K562 (cell line): ENCODE measurements at regions not wholly inside any gene's neighbourhood (a gene's known extent, or its start where the extent isn't known, plus 50 kb on each side); places are given as distances from the start of the nearest gene placed in this dataset.

ENCODE experiments used
- EP300 ChIP-seq: IDR thresholded peaks from 2 replicates; pipeline ENCODE4 v1.6.1; 2012; ENCODE audit warnings: low read length, improper control_type of control experiment
- ETV6 ChIP-seq, 3 experiments: fragments of 150-350 bp in 1 of 3; sonication (generic) in 1 of 3; formaldehyde crosslinking in 1 of 3; IDR thresholded peaks; 2 replicates each; pipeline versions ENCODE4 v1.6.1 to v1.8.0; 2014 to 2022; ENCODE audit warnings: borderline replicate concordance in 2 of 3, low read depth in 2 of 3, antibody characterized with exemption in 1 of 3, low read length in 1 of 3, mild to moderate bottlenecking in 1 of 3, missing genetic modification reagents in 1 of 3
- GABPA ChIP-seq: fragments of 200-800 bp; sonication (Bioruptor generic); conservative IDR thresholded peaks from 2 replicates; pipeline ENCODE4 v1.6.1; 2016; ENCODE audit warnings: low read depth, missing genetic modification characterization, missing compliant biosample characterization
- JUN ChIP-seq, 2 experiments: sonication (generic) in 1 of 2; formaldehyde crosslinking in 1 of 2; IDR thresholded peaks; 2 replicates each; pipeline versions ENCODE4 v1.6.1 to v1.8.0; 2012 to 2022; ENCODE audit warnings: borderline replicate concordance in 2 of 2, mild to moderate bottlenecking in 2 of 2, improper control_type of control experiment in 1 of 2, low read depth in 1 of 2, low read length in 1 of 2, missing genetic modification reagents in 1 of 2
- RAD51 ChIP-seq: fragments of 450-650 bp; IDR thresholded peaks from 2 replicates; pipeline ENCODE4 v1.7.1; 2016; ENCODE audit warnings: low read depth, mild to moderate bottlenecking, borderline replicate concordance
- TF ChIP-seq, protein P1 (sequence below), 2 experiments: IDR thresholded peaks in 1 of 2; conservative IDR thresholded peaks in 1 of 2; 2 replicates each; pipeline ENCODE4 v1.6.1; 2016; ENCODE audit warnings: low read depth in 2 of 2, mild to moderate bottlenecking in 1 of 2, missing compliant biosample characterization in 1 of 2, missing genetic modification characterization in 1 of 2, moderate library complexity in 1 of 2
- TF ChIP-seq, protein P2 (sequence below): fragments of 450-650 bp; IDR thresholded peaks from 2 replicates; pipeline ENCODE4 v1.6.1; 2018; ENCODE audit not compliant: partially characterized antibody
- TF ChIP-seq, protein P3 (sequence below): sonication (generic); formaldehyde crosslinking; IDR thresholded peaks from 2 replicates; pipeline ENCODE4 v1.8.0; 2022; ENCODE audit warnings: mild to moderate bottlenecking, missing genetic modification reagents, borderline replicate concordance
- TF ChIP-seq, protein P4 (sequence below): fragments of 450-650 bp; IDR thresholded peaks from 2 replicates; pipeline ENCODE4 v1.6.1; 2016; ENCODE audit warnings: low read depth

DNA sequence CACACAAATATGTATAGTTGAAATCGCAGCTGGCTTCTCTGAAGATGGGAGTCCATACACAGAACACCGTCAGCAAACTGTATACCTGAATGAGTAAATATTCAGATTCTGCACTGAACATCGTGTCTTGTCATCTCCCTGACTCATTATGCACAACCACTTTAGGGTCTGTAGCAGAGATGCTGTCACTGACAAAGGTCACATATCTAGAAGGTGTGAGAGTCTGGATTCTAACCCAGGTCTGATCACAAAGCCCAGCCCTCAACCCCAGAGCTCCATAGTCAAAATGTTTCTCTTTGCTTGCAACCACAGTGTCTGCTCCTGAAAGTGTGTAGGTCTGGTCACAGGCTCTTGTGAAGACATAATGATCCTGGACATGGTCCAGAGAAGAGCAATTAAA lies 78.3 kb upstream of the PAX8 start:
- TF ChIP-seq, protein P1, sequence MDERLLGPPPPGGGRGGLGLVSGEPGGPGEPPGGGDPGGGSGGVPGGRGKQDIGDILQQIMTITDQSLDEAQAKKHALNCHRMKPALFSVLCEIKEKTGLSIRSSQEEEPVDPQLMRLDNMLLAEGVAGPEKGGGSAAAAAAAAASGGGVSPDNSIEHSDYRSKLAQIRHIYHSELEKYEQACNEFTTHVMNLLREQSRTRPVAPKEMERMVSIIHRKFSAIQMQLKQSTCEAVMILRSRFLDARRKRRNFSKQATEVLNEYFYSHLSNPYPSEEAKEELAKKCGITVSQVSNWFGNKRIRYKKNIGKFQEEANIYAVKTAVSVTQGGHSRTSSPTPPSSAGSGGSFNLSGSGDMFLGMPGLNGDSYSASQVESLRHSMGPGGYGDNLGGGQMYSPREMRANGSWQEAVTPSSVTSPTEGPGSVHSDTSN (CRISPR knock-in tag; IDR thresholded peaks at IDR 0.05; ENCODE audit: low read depth): no peak
- TF ChIP-seq, protein P1 (tag; conservative IDR thresholded peaks at IDR 0.05; ENCODE audit: low read depth): no peak
- TF ChIP-seq GABPA (no peak), RAD51 (no peak), EP300 (no peak), JUN (IDR thresholded peaks at IDR 0.05; ENCODE audit: borderline replicate concordance, low read depth, low read length) (no peak), JUN (CRISPR knock-in tag; IDR thresholded peaks at IDR 0.05; ENCODE audit: borderline replicate concordance) (no peak), ETV6 (IDR thresholded peaks at IDR 0.05; ENCODE audit: borderline replicate concordance in 1 of 2, low read depth in 2 of 2, low read length in 1 of 2) (no peak), ETV6 (CRISPR knock-in tag; IDR thresholded peaks at IDR 0.05; ENCODE audit: borderline replicate concordance) (no peak)
- TF ChIP-seq, protein P2, sequence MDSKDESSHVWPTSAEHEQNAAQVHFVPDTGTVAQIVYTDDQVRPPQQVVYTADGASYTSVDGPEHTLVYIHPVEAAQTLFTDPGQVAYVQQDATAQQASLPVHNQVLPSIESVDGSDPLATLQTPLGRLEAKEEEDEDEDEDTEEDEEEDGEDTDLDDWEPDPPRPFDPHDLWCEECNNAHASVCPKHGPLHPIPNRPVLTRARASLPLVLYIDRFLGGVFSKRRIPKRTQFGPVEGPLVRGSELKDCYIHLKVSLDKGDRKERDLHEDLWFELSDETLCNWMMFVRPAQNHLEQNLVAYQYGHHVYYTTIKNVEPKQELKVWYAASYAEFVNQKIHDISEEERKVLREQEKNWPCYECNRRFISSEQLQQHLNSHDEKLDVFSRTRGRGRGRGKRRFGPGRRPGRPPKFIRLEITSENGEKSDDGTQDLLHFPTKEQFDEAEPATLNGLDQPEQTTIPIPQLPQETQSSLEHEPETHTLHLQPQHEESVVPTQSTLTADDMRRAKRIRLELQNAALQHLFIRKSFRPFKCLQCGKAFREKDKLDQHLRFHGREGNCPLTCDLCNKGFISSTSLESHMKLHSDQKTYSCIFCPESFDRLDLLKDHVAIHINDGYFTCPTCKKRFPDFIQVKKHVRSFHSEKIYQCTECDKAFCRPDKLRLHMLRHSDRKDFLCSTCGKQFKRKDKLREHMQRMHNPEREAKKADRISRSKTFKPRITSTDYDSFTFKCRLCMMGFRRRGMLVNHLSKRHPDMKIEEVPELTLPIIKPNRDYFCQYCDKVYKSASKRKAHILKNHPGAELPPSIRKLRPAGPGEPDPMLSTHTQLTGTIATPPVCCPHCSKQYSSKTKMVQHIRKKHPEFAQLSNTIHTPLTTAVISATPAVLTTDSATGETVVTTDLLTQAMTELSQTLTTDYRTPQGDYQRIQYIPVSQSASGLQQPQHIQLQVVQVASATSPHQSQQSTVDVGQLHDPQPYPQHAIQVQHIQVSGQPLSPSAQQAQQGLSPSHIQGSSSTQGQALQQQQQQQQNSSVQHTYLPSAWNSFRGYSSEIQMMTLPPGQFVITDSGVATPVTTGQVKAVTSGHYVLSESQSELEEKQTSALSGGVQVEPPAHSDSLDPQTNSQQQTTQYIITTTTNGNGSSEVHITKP: no peak
- TF ChIP-seq, protein P3, sequence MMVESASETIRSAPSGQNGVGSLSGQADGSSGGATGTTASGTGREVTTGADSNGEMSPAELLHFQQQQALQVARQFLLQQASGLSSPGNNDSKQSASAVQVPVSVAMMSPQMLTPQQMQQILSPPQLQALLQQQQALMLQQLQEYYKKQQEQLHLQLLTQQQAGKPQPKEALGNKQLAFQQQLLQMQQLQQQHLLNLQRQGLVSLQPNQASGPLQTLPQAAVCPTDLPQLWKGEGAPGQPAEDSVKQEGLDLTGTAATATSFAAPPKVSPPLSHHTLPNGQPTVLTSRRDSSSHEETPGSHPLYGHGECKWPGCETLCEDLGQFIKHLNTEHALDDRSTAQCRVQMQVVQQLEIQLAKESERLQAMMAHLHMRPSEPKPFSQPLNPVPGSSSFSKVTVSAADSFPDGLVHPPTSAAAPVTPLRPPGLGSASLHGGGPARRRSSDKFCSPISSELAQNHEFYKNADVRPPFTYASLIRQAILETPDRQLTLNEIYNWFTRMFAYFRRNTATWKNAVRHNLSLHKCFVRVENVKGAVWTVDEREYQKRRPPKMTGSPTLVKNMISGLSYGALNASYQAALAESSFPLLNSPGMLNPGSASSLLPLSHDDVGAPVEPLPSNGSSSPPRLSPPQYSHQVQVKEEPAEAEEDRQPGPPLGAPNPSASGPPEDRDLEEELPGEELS (CRISPR knock-in tag): no peak
- TF ChIP-seq, protein P4, sequence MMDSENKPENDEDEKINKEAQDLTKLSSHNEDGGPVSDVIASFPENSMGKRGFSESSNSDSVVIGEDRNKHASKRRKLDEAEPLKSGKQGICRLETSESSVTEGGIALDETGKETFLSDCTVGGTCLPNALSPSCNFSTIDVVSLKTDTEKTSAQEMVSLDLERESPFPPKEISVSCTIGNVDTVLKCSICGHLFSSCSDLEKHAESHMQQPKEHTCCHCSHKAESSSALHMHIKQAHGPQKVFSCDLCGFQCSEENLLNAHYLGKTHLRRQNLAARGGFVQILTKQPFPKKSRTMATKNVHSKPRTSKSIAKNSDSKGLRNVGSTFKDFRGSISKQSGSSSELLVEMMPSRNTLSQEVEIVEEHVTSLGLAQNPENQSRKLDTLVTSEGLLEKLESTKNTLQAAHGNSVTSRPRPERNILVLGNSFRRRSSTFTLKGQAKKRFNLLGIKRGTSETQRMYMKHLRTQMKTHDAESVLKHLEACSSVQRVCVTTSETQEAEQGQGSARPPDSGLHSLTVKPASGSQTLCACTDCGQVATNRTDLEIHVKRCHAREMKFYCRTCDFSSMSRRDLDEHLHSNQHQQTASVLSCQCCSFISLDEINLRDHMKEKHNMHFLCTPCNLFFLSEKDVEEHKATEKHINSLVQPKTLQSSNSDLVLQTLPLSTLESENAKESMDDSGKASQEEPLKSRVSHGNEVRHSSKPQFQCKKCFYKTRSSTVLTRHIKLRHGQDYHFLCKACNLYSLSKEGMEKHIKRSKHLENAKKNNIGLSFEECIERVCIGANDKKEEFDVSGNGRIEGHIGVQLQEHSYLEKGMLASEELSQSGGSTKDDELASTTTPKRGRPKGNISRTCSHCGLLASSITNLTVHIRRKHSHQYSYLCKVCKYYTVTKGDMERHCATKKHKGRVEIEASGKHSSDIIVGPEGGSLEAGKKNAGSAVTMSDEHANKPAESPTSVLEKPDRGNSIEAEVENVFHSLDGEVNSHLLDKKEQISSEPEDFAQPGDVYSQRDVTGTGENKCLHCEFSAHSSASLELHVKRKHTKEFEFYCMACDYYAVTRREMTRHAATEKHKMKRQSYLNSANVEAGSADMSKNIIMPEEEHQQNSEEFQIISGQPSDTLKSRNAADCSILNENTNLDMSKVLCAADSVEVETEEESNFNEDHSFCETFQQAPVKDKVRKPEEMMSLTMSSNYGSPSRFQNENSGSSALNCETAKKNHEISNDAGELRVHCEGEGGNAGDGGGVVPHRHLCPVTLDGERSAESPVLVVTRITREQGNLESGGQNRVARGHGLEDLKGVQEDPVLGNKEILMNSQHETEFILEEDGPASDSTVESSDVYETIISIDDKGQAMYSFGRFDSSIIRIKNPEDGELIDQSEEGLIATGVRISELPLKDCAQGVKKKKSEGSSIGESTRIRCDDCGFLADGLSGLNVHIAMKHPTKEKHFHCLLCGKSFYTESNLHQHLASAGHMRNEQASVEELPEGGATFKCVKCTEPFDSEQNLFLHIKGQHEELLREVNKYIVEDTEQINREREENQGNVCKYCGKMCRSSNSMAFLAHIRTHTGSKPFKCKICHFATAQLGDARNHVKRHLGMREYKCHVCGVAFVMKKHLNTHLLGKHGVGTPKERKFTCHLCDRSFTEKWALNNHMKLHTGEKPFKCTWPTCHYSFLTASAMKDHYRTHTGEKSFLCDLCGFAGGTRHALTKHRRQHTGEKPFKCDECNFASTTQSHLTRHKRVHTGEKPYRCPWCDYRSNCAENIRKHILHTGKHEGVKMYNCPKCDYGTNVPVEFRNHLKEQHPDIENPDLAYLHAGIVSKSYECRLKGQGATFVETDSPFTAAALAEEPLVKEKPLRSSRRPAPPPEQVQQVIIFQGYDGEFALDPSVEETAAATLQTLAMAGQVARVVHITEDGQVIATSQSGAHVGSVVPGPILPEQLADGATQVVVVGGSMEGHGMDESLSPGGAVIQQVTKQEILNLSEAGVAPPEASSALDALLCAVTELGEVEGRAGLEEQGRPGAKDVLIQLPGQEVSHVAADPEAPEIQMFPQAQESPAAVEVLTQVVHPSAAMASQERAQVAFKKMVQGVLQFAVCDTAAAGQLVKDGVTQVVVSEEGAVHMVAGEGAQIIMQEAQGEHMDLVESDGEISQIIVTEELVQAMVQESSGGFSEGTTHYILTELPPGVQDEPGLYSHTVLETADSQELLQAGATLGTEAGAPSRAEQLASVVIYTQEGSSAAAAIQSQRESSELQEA: no peak
